Natural killer cell (primary cell): ENCODE measurements at regions not wholly inside any gene's neighbourhood (a gene's known extent, or its start where the extent isn't known, plus 50 kb on each side); places are given as distances from the start of the nearest gene placed in this dataset.

Source experiments
- ATAC-seq, 3 donors: fragments of 150-1000 bp in 2 of 3; fragments of 200-7000 bp in 1 of 3; cut with Tn5 transposase; 1 replicate in 1 of 3; 2 replicates in 2 of 3; pipeline ENCODE4 v1.10.0; 2021; ENCODE audit warnings: mild to moderate bottlenecking in 2 of 3, moderate library complexity in 2 of 3
- DNase-seq, 2 donors: peaks; one replicate each; pipeline versions ENCODE4 v3.0.0 to v3.0.0-alpha.2; 2013 to 2021; ENCODE audit warnings: mixed read lengths in 1 of 2
- H3K27ac ChIP-seq: one replicate; pipeline ENCODE4 v1.5.1; 2013; ENCODE audit warnings: mild to moderate bottlenecking, low read length
- H3K27me3 ChIP-seq: one replicate; pipeline ENCODE4 v1.6.1; 2013; ENCODE audit warnings: low read length; ENCODE audit not compliant: control insufficient read depth, insufficient read depth
- H3K36me3 ChIP-seq: one replicate; pipeline ENCODE4 v1.6.1; 2013; ENCODE audit warnings: low read length; ENCODE audit not compliant: control insufficient read depth, insufficient read depth
- H3K4me1 ChIP-seq: one replicate; pipeline ENCODE4 v1.6.1; 2013; ENCODE audit warnings: low read length; ENCODE audit not compliant: control insufficient read depth, insufficient read depth
- H3K4me3 ChIP-seq: one replicate; pipeline ENCODE4 v1.5.1; 2013; ENCODE audit warnings: low read length
- H3K9me3 ChIP-seq: one replicate; pipeline ENCODE4 v1.6.1; 2013; ENCODE audit warnings: low read length; ENCODE audit not compliant: control insufficient read depth, insufficient read depth
- H3K27ac Mint-ChIP-seq, 2 donors: one replicate each; pipeline ENCODE4 v1.8.0; 2022; ENCODE audit warnings: mild to moderate bottlenecking in 2 of 2, mixed read lengths in 2 of 2, moderate library complexity in 1 of 2
- H3K27me3 Mint-ChIP-seq, 2 donors: one replicate each; pipeline ENCODE4 v1.8.0; 2022; ENCODE audit warnings: low read depth in 2 of 2, mixed read lengths in 2 of 2
- H3K36me3 Mint-ChIP-seq: one replicate; pipeline ENCODE4 v1.8.0; 2022; ENCODE audit warnings: mixed read lengths
- H3K4me1 Mint-ChIP-seq, 2 donors: one replicate each; pipeline ENCODE4 v1.8.0; 2022; ENCODE audit warnings: mixed read lengths in 2 of 2
- H3K4me3 Mint-ChIP-seq: one replicate; pipeline ENCODE4 v1.8.0; 2022; ENCODE audit warnings: mild to moderate bottlenecking, moderate library complexity, mixed read lengths
- H3K9me3 Mint-ChIP-seq, 2 donors: one replicate each; pipeline ENCODE4 v1.8.0; 2022; ENCODE audit warnings: mixed read lengths in 2 of 2
- CTCF ChIP-seq: fragments of 200-600 bp; IDR thresholded peaks from one replicate; pipeline ENCODE4 v1.8.0; 2022; ENCODE audit warnings: antibody characterized with exemption
- WGBS: methylation state at CpG from one replicate; pipeline ENCODE4 v1.1.7; 2013; ENCODE audit warnings: missing lambda C conversion rate; ENCODE audit not compliant: insufficient coverage; 5-methylcytosine and 5-hydroxymethylcytosine counted together
- intact Hi-C: fragments of 100-400 bp; cut with micrococcal nuclease; formaldehyde crosslinking; loops from one replicate; pipeline ENCODE4 v1.14.2; 2022

- Histone ChIP-seq H3K27ac (no peak overlapping the region), H3K9me3 (no peaks in the 10 kb centered on the region), H3K27me3 (peaks cover 2% of the 10 kb centered on the region), H3K36me3 (no peaks in the 10 kb centered on the region), H3K4me1 (no peaks in the 10 kb centered on the region), H3K4me3 (no peak overlapping the region)
- no peak for ATAC-seq
- Mint-ChIP-seq H3K36me3 (no peaks in the 10 kb centered on the region), H3K4me1 (no peaks in the 10 kb centered on the region), H3K27me3 (peaks cover 20 to 52% of the 10 kb centered on the region in 2 donors), H3K9me3 (no peaks in the 10 kb centered on the region), H3K27ac (no peak overlapping the region), H3K4me3 (no peak overlapping the region)
- intact Hi-C loops = no loop called here
- DNase-seq = no peak
- no peak for TF ChIP-seq CTCF
- WGBS = 78% methylated on average over 2 of the region's 5 CpGs
Measured at GRCh38 chr1:147472966-147473732, 68.2 kb upstream of the BCL9 start.

GRCh38 chr1:147473733-147474049 lies 67.6 kb upstream of the BCL9 start:
- H3K36me3 Mint-ChIP-seq = no peaks in the 10 kb centered on the region
- H3K27ac Mint-ChIP-seq = no peak overlapping the region
- Histone ChIP-seq H3K4me1 (no peaks in the 10 kb centered on the region), H3K9me3 (no peaks in the 10 kb centered on the region), H3K27me3 (peaks cover 2% of the 10 kb centered on the region), H3K27ac (no peak overlapping the region), H3K4me3 (no peak overlapping the region), H3K36me3 (no peaks in the 10 kb centered on the region)
- H3K4me1 Mint-ChIP-seq = no peaks in the 10 kb centered on the region
- H3K27me3 Mint-ChIP-seq = peaks cover 21 to 52% of the 10 kb centered on the region in 2 donors
- DNase-seq = no peak
- ATAC-seq = no peak
- no peak for TF ChIP-seq CTCF
- no peaks in the 10 kb centered on the region for H3K9me3 Mint-ChIP-seq
- intact Hi-C loops = no loop called here
- H3K4me3 Mint-ChIP-seq = no peak overlapping the region

- H3K36me3 Mint-ChIP-seq = no peaks in the 10 kb centered on the region
- H3K4me3 Mint-ChIP-seq = no peak overlapping the region
- intact Hi-C loops = no loop called here
- H3K4me1 ChIP-seq = no peaks in the 10 kb centered on the region
- peaks cover 7% of the 10 kb centered on the region for H3K27me3 ChIP-seq
- ATAC-seq (no peak), DNase-seq (no peak)
- no peaks in the 10 kb centered on the region for H3K4me1 Mint-ChIP-seq
- H3K9me3 Mint-ChIP-seq = no peaks in the 10 kb centered on the region
- peaks cover 30 to 66% of the 10 kb centered on the region in 2 donors for H3K27me3 Mint-ChIP-seq
- no peak for TF ChIP-seq CTCF
- H3K36me3 ChIP-seq = no peaks in the 10 kb centered on the region
- no peak overlapping the region for H3K27ac ChIP-seq
- H3K9me3 ChIP-seq = no peaks in the 10 kb centered on the region
- 50% methylated on average over 1 of the region's 3 CpGs for WGBS
- H3K4me3 ChIP-seq = no peak overlapping the region
- H3K27ac Mint-ChIP-seq = no peak overlapping the region
Measured at GRCh38 chr1:147475488-147475887, 65.8 kb upstream of the BCL9 start.

GRCh38 chr1:147478521-147478920 lies 62.8 kb upstream of the BCL9 start:
- no peak for DNase-seq
- TF ChIP-seq CTCF = no peak
- H3K27me3 Mint-ChIP-seq = peaks cover 19 to 49% of the 10 kb centered on the region in 2 donors
- ATAC-seq = no peak
- H3K9me3 Mint-ChIP-seq = no peaks in the 10 kb centered on the region
- 87% methylated on average over 4 of the region's 4 CpGs for WGBS
- no peak overlapping the region for H3K27ac Mint-ChIP-seq
- Histone ChIP-seq H3K4me3 (no peak overlapping the region), H3K27me3 (peaks cover 6% of the 10 kb centered on the region), H3K36me3 (no peaks in the 10 kb centered on the region), H3K27ac (no peak overlapping the region), H3K4me1 (no peaks in the 10 kb centered on the region), H3K9me3 (no peaks in the 10 kb centered on the region)
- no peak overlapping the region for H3K4me3 Mint-ChIP-seq
- intact Hi-C loops = no loop called here
- H3K4me1 Mint-ChIP-seq = no peaks in the 10 kb centered on the region
- no peaks in the 10 kb centered on the region for H3K36me3 Mint-ChIP-seq
